GM10266 (cell line): ENCODE measurements at regions not wholly inside any gene's neighbourhood (a gene's known extent, or its start where the extent isn't known, plus 50 kb on each side); places are given as distances from the start of the nearest gene placed in this dataset.

Experiments used
- DNase-seq: peaks from one replicate; pipeline ENCODE4 v3.0.0; 2012; ENCODE audit errors: extremely low spot score
- CTCF ChIP-seq: IDR thresholded peaks from 2 replicates; pipeline ENCODE4 v1.5.1; 2012; ENCODE audit warnings: mild to moderate bottlenecking, low read depth; ENCODE audit not compliant: control insufficient read depth, insufficient read depth; ENCODE audit errors: missing control alignments

- no peak for DNase-seq
- TF ChIP-seq CTCF, result no peak
These were observed 151.5 kb upstream of the RXFP2 start for GRCh38 chr13:31587698-31588266.

GRCh38 chr13:31588316-31588715, 151.0 kb upstream of the RXFP2 start:
- DNase-seq, result no peak
- no peak for TF ChIP-seq CTCF

- no peak for TF ChIP-seq CTCF
- no peak for DNase-seq
These were observed 150.4 kb upstream of the RXFP2 start for GRCh38 chr13:31588893-31589292.

- TF ChIP-seq CTCF, result no peak
- no peak for DNase-seq
These were observed 147.6 kb upstream of the RXFP2 start for GRCh38 chr13:31591642-31592233.

GRCh38 chr13:31594056-31594455, 145.3 kb upstream of the RXFP2 start:
- no peak for TF ChIP-seq CTCF

GRCh38 chr13:31595563-31595962, 143.8 kb upstream of the RXFP2 start:
- DNase-seq, result no peak
- no peak for TF ChIP-seq CTCF

More at GRCh38 chr13:31594056-31594455, 145.3 kb upstream of the RXFP2 start:
- DNase-seq, result no peak

- no peak for TF ChIP-seq CTCF
- no peak for DNase-seq
These were observed 140.3 kb upstream of the RXFP2 start for GRCh38 chr13:31598990-31599389.
